NCI-H2196 (cell line): ENCODE measurements at regions not wholly inside any gene's neighbourhood (a gene's known extent, or its start where the extent isn't known, plus 50 kb on each side); places are given as distances from the start of the nearest gene placed in this dataset.
A peak's percentile ranks its signal among the peaks of the same experiment; 100 is the strongest.

ENCODE experiments used
- DNase-seq: peaks from one replicate; lab custom pipeline; 2025; ENCODE audit not compliant: unreplicated experiment; lab: John Stamatoyannopoulos, UW

DNA sequence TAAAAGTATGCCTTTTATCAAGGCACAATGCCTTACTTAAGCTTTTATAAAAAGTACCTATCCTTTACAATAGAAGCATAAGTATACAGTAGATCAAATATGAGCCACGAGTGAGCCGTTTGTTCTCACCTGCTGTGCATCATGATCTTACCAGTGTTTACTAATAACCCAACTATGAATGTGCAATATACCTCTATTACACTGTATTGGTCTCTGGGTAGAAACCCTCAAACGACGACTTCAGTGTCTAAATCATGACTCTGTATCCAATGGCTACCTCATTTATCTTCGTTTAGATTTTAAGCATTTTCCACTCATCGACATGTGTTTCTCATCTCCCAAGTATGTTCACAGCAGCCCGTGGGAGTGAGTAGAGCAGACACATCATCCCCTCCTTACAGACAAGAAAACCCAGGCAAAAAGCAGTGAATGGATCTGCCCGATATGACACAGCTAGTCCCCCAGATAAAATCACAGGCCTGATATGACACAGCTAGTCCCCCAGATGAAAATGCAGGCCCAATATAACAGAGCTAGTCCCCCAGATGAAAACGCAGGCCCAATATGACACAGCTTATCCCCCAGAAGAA, 279.8 kb downstream of the TNS1 start:
- DNase-seq = no peak

GRCh38 chr2:217717646-217718045, 285.1 kb downstream of the TNS1 start:
- no peak for DNase-seq

DNA sequence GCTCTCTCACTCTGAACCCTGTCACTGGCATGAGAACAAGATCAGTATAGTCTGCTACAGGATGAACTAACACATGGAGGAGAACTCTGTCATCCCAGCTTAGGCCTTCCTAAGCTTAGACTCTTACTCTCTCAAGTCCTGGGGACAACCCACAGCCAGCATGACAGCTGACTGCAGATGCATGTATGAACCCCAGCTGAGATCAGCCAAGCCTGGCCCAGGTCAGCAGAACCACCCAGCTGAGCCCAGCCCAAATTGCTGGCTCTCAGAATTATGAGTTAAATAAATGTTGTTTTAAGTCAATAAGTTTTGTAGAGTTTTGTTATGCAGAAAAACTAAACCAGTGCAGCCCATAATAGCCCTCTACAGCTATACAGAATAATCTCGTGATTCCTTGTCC, 287.3 kb downstream of the TNS1 start:
- no peak for DNase-seq

- DNase-seq = no peak
Observed at GRCh38 chr2:217714287-217714751, 288.5 kb downstream of the TNS1 start.

- peak; percentile 70 for DNase-seq
Observed at GRCh38 chr2:217713395-217714286, 289.2 kb downstream of the TNS1 start.

GRCh38 chr2:217712431-217712830, 290.4 kb downstream of the TNS1 start:
- no peak for DNase-seq

GRCh38 chr2:217711188-217711587, 291.6 kb downstream of the TNS1 start:
- DNase-seq = no peak

DNA sequence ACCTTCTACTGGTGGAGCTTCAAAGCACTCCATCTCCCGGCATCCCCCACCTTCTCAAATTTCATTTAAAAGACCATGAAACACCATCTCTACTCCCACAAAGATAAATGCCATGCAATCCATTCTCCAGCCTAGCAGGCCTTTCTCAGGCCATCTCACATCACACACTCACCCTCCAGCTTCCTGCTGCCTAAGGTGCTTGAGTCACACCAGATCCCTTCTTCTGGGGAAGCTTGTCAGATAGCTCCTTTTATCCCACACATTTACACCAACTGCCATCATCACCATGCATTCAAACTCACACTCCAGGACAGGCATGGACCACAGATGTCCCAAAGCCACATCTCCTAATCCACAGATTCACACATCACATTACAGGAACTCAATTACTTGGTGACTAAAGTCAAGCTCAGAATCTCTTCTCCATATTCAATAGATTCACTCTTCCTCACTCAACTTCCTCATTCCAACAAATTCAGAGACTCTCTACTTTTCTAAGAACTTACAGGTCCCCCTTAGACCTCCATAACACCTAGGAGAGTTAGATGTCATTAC, 292.5 kb downstream of the TNS1 start:
- DNase-seq = no peak

GRCh38 chr2:217709478-217710210, 293.2 kb downstream of the TNS1 start:
- DNase-seq = no peak

GRCh38 chr2:217707131-217707611, 295.6 kb downstream of the TNS1 start:
- peak; percentile 13 for DNase-seq

GRCh38 chr2:217706513-217706912, 296.3 kb downstream of the TNS1 start:
- DNase-seq = no peak

- DNase-seq = no peak
Observed at GRCh38 chr2:217706095-217706494, 296.7 kb downstream of the TNS1 start.

DNA sequence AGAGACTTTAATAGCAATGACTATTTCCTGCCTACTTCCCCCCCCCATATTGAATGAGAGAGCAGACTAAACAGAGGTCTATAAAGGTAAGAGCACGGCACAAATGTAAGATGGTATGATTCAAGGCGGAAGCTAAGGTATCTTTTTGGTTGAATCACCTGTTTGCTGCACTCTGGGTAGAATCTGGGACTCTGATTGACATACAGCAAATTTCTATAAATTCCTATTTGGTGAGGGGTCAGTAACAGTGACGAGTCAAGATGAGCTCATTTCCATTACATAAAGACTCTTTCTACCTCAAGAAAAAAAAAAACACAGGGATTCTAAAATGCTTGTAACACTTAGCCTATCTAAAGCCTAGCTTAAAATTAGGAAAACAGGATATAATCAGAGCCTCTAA, 297.3 kb downstream of the TNS1 start:
- no peak for DNase-seq

DNA sequence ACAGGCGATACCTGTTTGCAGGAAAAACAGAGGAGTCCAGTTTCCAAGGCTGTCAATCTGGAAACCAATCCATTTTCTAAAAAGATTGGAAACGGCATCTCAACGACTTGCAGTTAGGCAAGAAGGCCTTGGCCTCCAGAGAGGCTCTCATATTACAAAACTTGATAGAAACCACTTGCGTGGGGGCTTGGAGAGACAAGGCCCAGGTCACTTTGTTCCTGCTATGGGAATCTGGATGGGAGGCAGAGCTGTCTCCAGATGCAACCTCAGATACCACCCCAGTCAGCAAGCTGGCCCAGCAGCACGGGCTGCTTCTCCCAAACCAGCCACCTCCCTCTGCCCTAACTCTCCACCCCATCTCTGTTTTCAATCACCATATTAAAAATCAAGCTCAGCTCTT, 298.8 kb downstream of the TNS1 start:
- DNase-seq = no peak

GRCh38 chr2:217703102-217703501, 299.7 kb downstream of the TNS1 start:
- peak; percentile 23 for DNase-seq

DNA sequence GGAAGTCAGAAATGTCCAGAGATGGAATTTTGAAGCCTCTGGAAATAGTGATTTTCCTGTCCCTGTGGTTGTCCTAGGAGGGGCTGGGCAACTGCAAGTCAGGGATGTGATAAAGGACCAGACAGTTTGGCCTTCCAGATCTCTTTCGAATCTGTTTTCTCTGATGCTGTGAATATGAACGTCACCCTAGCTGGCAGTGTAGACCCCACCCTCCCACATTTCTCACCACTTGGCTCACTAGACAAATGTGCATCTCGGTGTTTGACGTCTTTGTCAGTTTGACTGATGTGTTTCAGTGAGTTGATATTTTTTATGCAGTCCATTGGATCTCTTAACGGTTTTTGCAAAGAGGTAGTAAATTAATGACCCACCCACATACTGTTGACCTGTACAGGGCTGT, 301.2 kb downstream of the TNS1 start:
- no peak for DNase-seq

GRCh38 chr2:217698691-217699090, 304.1 kb downstream of the TNS1 start:
- DNase-seq = no peak

- no peak for DNase-seq
Observed at GRCh38 chr2:217695033-217695520, 307.7 kb downstream of the TNS1 start.

- DNase-seq = no peak
Observed at GRCh38 chr2:217694291-217694690, 308.5 kb downstream of the TNS1 start.

GRCh38 chr2:217693363-217693762, 309.4 kb downstream of the TNS1 start:
- DNase-seq = no peak
